ENCODE measurements at regions not wholly inside any gene's neighbourhood (a gene's known extent, or its start where the extent isn't known, plus 50 kb on each side); places are given as distances from the start of the nearest gene placed in this dataset.

DNA sequence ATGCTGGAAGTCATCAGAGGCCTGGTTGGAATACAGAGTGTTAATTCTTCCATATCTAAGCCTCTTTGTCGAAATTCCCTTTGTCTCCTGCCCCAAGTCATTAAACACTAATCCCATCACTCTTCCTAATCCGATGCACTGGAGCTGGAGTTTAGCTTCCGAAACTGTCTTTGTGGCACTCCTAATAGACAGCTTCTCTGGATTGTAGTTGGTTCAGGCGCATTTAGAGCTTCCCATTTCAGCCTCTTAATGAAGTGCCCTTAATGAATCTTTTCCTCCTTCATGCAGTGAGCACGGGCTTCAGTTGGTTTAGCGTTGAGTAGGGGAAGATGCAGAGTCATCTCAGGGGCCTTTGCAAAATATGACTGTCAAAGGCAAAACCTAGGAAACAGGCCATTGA, 72.2 kb upstream of the MEIS1 start (continued):
- TF ChIP-seq CHD7 (IDR thresholded peaks at IDR 0.05; ENCODE audit: insufficient replicate concordance, low read length) (no peak), SRF (IDR thresholded peaks at IDR 0.05; ENCODE audit: low read depth, low read length) (no peak), E2F6 (IDR thresholded peaks at IDR 0.05) (no peak)
